ENCODE measurements at regions not wholly inside any gene's neighbourhood (a gene's known extent, or its start where the extent isn't known, plus 50 kb on each side); places are given as distances from the start of the nearest gene placed in this dataset.

DNA sequence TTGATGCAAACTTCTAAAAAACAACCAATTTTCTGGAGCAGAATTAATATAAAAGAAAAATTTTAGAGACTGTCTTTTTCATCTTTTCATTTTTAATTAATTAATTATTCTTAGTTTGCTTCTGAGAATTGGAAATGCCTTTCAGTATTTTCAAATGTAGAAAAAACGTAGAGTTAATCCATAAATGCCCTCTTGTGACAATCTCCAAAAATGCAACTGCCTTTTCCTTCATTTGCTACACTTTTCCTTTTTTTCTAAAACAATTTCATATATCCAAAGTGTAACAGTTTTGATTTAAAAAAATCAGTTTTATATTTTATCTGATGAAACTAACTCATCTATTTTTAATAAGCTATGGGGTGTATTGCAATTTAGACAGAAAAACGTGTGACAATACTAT is 409.3 kb downstream of the PRKD1 start:
- no peak overlapping the region for H3K4me3 ChIP-seq (replicated peaks; ENCODE audit: insufficient read depth, low read length)
- no peak for DNase-seq (ENCODE audit: low read depth in 1 of 2, low spot score in 1 of 2)
- no peaks in the 10 kb centered on the region for H3K27me3 ChIP-seq (ENCODE audit: insufficient read depth, poor library complexity, severe bottlenecking)
- no peak overlapping the region for H3K27ac ChIP-seq (replicated peaks)
- TF ChIP-seq SPI1 (IDR thresholded peaks at IDR 0.05; ENCODE audit: borderline replicate concordance, low read depth), result no peak
- TF ChIP-seq, protein P1, sequence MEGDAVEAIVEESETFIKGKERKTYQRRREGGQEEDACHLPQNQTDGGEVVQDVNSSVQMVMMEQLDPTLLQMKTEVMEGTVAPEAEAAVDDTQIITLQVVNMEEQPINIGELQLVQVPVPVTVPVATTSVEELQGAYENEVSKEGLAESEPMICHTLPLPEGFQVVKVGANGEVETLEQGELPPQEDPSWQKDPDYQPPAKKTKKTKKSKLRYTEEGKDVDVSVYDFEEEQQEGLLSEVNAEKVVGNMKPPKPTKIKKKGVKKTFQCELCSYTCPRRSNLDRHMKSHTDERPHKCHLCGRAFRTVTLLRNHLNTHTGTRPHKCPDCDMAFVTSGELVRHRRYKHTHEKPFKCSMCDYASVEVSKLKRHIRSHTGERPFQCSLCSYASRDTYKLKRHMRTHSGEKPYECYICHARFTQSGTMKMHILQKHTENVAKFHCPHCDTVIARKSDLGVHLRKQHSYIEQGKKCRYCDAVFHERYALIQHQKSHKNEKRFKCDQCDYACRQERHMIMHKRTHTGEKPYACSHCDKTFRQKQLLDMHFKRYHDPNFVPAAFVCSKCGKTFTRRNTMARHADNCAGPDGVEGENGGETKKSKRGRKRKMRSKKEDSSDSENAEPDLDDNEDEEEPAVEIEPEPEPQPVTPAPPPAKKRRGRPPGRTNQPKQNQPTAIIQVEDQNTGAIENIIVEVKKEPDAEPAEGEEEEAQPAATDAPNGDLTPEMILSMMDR (IDR thresholded peaks at IDR 0.05; ENCODE audit: insufficient read depth, low read length), result no peak
- no peak for TF ChIP-seq POLR2AphosphoS5 (IDR thresholded peaks at IDR 0.05; ENCODE audit: low read depth)

GRCh38 chr14:29521526-29522137 is 406.0 kb downstream of the PRKD1 start:
- H3K27me3 ChIP-seq (ENCODE audit: insufficient read depth, poor library complexity, severe bottlenecking), result no peaks in the 10 kb centered on the region
- no peak for TF ChIP-seq SPI1 (IDR thresholded peaks at IDR 0.05; ENCODE audit: borderline replicate concordance, low read depth)
- TF ChIP-seq, protein P1 (IDR thresholded peaks at IDR 0.05; ENCODE audit: insufficient read depth, low read length), result peak; percentile 6
- H3K4me3 ChIP-seq (replicated peaks; ENCODE audit: insufficient read depth, low read length), result no peak overlapping the region
- DNase-seq (ENCODE audit: low read depth in 1 of 2, low spot score in 1 of 2), result no peak
- no peak overlapping the region for H3K27ac ChIP-seq (replicated peaks)
